GM11168 (cell line): ENCODE measurements at regions not wholly inside any gene's neighbourhood (a gene's known extent, or its start where the extent isn't known, plus 50 kb on each side); places are given as distances from the start of the nearest gene placed in this dataset.
"Not testable (repeated sequence)": the region's sequence is repeated elsewhere in the genome, so short reads cannot be mapped to it uniquely, and the experiment has no call there.

Source experiments
- in situ Hi-C: fragments of 300-500 bp; cut with MboI; formaldehyde crosslinking; loops from one replicate; pipeline ENCODE4 v1.12.0; 2022; ENCODE audit warnings: low sequenced_read_pairs; ENCODE audit not compliant: unreplicated experiment

DNA sequence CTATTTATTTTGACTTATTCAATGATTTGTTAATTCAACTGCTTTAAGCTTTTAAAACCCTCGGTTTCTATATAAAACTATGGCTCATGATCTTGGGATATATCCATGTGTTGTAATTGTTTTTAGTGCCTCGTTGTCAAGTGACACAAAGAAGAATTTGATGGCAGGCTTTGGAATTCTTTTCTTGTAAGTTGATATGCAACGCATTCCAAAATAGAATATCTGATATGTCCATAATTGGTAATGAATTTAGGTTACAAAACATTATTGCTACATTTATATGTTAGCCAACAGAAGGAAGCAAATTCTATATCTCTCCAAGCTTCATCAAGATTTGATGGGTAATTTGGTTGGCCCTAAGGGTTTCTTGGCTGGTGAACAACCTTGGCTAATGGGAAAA is 220.4 kb upstream of the RIMS1 start:
- in situ Hi-C loops, result no loop called here

DNA sequence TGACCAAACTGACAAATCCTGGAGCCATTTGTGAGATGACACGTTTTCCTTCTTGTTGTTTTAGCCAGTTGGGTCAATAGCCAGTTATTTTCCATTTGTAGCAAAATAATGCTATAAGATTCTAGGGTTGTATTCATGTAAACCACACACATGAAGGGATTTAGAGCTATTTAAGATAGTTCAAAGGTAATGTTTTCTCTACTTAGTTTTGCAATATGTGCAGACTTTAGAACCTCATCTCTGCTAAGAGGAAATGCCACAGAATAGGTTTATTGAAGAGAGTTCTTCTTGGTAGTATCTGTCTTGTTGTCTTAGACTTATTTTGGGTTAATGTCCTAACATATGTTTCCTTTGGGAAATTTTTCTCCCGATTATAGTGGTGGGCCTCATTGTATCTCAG is 213.5 kb upstream of the RIMS1 start:
- in situ Hi-C loops, result no loop called here

DNA sequence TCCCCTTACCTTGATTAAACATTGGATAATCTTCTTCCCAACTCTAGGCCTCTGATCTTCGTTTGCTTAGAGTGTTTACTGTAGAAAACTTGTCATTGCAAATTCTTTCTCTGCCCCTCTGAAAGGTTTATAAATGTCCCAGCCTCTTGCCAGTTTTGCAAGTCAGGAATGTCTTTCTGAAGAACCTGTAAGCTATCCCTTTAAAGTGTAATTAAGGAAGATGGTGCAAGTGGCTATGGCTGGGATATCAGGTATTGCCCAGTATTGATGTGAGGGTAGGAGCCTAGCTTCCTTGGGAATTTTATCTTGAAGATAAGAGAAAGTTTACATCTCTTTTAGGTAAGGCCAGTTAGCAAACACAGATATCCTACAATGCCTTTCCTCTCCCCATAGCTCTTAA is 211.0 kb upstream of the RIMS1 start:
- in situ Hi-C loops, result no loop called here

DNA sequence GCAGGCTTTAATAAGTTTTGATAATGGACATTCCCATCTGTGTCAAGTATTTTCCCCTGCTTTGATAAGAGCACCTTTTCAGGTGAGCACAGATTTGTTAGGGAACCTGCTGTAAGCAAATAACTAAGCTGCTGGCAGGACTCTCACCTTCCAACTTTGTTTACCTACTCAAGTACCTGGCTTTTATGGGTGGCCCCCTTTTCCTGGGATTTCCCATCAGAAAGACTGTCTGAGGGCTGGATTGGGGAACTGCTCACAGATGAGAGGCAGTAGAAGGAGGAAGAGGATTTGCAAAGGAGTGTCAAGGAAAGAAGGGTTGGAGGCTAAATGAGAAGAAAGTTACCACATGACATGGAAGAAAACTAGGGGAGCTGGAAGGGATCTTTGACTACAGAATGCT is 210.1 kb upstream of the RIMS1 start:
- in situ Hi-C loops, result no loop called here

DNA sequence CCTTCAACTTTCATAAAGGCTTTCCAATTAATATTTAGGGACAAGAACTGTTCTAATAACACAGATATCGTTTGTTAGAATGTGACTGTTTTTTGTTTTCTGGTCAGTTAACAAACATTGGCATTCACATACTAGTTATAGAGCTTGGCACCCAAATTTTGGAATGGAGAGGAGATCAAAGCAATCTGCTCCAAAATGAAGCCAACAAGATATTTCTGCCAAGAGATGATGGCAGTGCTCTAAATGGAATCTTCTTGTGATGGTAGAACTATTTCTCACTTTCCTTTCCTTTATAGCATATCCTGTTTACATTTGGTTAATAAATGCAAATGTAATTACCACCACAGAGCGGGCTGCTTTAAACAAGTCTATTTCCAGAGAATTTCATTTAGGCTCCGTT is 208.3 kb upstream of the RIMS1 start:
- in situ Hi-C loops, result no loop called here

DNA sequence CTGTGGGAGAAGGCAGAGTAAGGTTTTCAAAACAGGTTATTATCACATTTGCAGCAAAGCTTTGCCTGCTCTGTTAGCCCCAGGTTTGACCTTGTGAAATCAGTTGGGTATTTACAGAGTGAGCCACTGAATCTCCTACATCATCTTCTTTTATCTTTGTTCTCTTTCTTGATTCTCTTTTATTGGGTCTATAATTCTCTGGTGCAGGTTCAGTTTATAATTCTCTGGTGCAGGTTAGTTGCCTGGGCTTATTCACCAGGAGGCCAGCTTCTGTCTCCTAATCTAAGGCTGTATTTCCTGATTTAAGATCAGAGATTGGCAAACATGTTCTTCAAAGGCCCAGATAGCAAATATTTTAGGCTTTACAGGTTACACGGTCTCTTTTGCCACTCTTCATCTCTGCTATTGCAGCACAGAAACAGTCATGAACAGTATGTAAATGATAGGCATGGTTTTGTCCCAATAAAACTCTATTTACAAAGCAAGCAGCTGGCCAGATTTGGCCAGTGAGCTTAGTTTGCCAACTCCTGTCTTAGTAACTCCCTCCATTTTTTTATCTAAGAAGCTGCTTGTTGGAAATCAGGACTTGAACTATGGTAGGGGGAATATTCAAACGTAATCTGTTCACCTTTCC is 205.0 kb upstream of the RIMS1 start:
- in situ Hi-C loops, result no loop called here

DNA sequence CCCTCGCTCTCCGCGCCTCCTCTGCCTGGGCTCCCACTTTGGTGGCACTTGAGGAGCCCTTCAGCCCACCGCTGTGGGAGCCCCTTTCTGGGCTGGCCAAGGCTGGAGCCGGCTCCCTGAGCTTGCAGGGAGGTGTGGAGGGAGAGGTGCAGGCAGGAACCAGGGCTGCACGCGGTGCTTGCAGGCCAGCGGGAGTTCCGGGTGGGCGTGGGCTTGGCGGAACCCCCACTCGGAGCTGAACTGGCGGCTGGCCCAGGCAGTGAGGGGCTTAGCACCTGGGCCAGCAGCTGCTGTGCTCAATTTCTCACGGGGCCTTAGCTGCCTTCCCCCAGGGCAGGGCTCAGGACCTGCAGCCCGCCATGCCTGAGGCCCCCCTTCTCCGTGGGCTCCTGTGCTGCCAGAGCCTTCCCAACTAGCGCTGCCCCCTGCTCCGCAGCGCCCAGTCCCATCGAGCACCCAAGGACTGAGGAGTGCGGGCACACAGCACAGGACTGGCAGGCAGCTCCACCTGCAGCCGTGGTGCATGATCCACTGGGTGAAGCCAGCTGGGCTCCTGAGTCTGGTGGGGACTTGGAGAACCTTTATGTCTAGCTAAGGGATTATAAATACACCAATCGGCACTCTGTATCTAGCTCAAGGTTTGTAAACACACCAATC is 200.2 kb upstream of the RIMS1 start:
- in situ Hi-C loops, result not testable (repeated sequence)

DNA sequence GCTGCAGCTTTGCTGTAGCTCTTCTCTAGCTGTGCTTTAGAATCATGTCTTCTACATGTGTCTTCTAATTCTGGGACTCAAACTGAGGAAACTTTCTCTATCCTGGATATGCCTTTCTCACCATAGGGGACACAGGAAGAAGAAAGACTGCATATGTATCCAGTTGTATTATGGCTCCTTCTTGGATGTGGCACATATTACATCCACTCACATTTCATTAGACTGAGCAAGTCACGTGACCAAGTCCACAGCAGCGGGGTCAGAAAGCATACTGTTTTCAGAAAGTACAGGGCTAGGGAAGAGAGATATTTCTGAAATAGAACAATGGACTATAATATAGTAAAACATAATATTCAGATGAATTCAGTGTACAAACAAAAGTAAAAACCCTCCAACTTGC is 187.6 kb upstream of the RIMS1 start:
- in situ Hi-C loops, result no loop called here

DNA sequence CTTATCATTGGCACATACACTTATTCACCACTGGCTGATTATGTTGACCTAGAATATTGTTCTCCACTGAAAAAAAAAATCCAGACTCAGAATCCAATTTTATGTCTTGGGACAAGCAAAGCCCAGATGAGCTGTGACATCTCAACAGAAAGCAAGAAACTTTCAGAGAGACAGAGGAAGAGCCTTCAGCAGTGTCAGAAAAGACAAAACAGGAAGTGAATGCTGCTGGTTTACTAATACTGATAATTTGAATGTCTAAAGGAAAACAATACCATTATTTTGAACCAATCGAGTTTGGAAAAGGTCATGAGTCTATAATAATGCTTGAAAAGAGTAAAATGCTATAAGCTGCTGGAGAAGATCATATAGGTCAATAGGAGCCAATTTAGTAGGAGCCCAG is 179.8 kb upstream of the RIMS1 start:
- in situ Hi-C loops, result no loop called here

DNA sequence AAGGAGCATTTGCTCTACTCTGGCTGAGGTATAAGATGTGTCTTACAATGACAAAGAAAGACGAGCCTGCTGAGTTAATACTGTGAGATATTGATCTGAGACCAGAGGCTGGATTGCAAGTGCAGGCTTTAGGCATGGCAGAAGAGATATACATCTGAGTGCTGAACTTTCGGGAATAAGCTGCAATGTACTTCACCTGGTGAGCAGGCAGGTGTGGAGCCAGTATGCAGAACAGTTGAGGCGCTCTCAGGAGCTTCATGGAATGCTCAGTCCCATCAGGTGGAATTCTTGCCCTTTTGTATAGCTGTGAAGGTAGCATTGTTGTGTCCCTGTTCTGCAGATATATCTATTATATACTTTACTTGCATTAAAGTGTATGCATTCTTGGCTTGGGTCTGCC is 179.3 kb upstream of the RIMS1 start:
- in situ Hi-C loops, result no loop called here

DNA sequence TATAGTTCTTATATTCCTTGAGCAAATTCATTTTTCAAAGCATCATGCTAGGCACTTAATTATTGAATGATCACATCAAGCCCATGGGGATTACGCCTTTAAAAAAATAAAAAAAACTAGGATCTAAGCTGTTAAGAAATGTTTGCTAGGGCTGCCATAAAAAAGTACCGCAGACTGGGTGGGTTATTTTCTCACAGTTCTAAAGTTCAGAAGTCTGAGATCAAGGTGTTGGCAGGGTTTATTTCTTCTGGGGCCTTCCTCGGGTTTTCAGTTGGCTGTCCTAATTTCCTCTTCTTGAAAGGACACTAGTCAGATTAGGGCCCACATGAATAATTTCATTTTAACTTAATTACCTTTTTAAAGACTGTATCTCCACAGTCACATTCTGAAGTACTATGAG is 165.6 kb upstream of the RIMS1 start:
- in situ Hi-C loops, result no loop called here

DNA sequence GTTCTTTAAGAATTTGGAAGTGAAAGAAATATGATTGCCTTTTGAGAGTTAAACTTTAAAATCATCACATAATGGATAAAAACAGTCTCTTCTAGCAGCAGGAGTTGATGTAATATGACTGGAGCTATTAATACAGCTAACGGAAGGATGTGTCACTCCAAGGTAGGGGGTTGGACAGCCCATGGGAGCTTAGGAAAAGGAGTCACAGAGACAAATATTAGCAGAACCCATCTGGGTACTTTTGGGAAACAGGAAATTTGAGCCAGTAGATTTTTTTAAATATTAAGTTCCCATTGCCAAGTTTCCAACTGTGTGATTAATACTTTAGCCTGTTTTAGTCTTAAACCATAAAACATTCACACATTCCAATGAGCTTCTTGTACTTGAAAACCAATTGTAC is 164.7 kb upstream of the RIMS1 start:
- in situ Hi-C loops, result no loop called here

DNA sequence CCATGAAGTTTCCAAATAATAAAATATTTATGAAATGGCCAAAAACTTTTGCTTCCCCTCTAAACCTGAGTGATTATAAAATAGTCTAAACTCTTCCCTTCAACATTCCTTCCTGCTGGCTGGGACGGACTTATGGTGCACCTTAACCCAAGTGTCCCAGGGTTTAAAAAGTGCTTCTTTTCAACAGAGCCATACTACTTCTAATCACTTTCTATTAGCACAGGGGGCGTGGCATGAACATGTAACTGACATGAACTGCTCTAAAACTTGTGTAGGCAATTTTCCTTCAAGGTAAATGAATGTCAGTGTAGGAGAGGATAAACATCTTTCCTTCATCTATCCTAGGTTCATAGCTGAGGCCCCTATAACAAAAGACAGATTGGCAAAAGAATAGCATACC is 163.6 kb upstream of the RIMS1 start:
- in situ Hi-C loops, result no loop called here

DNA sequence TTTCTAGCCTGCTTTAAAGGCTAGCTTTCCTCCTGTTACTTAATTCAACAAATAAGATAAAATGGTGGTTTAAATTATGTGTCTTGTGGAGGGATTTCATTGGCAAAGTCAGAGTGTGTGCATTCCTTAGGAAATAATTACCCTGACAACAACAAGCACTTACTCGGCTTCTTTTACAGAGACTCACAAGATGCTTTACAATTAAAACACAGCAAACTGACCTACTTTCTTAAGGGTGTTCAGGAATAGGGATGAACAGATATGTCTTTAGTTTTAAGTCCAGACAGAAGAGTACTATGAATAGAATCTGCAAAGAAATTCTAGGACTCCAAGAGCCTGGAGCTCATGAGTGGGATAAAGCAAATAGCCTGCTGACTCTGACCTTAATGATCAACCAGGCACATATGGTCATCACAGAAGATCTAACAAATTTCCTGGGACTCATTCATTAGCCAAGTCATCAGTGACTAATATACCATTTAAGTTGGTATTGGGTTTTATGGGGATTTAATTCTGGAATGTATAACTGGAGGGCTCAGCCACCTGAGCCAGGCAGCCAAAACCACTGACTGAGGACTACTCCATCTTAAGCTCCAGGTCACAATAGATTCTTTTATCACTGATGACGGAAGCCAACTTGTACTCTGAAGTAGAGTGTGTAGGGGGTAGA is 161.8 kb upstream of the RIMS1 start:
- in situ Hi-C loops, result no loop called here

DNA sequence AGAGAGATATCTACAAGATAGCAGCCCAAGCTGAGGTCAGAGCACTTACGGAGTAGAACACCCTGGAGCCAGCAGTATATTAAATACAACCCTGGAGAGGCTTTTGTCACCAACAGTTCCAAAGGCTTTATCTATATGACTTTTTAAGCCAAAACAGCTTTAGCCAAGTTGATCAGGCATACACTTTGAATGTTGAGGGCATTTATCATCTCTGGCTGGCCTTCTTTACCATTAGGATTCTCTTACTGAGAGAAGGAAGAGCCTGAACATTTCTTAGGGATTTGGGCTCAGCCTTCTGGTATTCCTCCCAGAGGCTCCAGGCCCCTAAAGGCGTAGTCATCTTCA is 161.3 kb upstream of the RIMS1 start:
- in situ Hi-C loops, result no loop called here

DNA sequence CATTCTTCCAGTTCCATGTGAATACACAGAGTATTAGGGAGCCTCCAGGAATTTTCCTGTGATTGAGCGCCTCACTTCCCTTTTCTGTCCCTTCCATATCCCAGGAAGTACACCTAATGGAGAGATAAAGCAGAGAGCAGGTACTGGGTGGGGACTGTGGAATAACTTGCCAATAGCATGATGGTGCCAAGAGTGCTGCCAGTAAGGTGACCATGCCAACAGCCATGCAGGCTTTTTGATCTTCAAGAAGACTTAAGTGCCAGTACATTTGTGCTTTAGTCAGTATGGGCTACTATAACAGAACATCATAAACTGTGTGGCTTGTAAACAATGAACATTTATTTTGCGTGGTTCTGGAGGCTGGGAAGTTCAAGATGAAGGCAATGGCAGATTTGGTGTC is 160.2 kb upstream of the RIMS1 start:
- in situ Hi-C loops, result no loop called here

DNA sequence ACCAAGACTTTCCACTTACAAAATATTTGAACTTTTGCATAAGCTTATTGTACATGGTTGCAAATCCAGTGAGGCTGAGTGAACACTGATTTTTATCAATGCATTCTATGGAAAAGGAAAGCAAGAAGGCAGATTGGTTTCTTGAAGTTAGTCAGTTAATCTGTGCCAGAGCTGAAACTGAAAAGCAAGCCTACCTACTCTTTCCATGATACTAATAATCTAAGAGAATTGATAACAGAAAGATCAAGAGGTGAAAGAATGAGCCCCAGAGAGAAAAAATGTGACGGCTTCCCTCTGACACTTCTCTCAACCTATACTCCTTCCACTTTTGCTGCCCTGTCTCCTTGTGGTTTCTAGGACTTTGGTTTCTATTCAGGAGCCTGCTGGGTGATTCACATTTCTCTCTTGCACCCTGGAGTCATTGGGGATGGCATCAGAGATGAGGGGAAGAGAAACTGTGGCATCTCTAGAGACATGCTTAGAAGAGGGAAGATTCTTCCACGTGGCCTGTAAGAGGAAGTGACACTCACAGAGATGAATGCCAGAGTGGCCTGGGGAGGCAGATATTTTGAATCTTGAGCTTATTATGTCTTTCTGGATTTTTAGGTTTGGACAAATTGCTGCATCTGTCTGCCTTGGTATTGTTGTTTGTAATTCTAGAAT is 158.6 kb upstream of the RIMS1 start:
- in situ Hi-C loops, result no loop called here

DNA sequence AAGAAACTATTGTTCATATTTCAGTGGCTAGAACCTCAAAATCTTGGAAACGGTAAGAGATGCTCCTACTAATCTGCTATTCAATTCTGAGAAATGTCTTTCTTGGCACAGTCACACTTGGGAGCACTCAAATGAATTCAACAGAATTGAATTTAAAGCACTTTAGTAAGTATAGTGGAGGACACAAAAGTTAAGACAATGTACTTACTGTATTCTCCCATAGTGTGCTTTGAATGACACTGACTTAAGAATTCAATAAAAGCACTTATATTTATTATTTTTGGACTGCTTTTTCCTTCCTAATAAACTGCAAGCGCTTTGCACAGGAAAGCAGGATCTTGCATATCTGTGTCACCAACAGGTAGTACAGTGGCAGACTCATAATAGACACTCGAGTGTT is 156.1 kb upstream of the RIMS1 start:
- in situ Hi-C loops, result no loop called here

DNA sequence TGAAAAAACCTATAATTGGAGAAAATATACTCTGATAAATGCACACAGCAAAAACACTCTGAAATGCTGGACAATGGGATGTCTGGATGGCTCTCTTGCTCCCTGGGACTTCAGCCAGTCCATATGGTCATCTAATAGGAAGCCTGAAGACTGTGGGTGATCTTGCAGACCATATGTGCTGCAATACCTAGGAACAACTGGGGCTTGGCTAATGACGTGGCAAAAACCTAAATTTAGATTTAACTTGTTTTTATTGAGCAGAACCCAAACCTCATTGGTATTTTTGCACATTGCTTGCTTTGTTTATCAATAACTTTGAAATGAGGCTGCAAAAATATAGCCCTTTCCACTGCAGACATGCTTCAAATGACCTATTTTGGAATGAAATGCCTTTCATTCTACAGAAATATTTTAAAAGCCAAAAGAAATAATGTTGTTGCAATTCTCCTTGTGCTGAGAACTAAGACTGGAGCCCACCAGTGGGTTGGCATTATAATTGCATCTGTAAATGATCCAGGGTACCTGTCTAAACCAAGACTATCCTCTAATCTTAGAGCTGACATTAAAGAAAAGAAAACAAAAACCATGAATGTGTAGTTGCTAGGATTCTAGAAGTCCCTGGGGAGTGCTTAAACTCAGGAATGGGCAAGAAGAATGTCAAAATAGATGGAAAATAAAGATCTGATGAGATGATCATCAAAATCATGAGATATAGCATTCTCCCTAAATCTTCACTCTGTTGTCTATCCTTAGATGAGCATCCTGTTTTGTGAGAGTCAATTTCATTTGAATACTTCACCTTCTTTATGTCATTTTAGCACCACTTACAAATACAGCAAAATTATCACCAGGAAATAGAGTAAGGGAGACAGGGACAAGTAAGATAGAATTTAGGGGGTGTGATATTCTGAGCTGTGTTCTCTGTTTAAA is 152.1 kb upstream of the RIMS1 start:
- in situ Hi-C loops, result no loop called here

DNA sequence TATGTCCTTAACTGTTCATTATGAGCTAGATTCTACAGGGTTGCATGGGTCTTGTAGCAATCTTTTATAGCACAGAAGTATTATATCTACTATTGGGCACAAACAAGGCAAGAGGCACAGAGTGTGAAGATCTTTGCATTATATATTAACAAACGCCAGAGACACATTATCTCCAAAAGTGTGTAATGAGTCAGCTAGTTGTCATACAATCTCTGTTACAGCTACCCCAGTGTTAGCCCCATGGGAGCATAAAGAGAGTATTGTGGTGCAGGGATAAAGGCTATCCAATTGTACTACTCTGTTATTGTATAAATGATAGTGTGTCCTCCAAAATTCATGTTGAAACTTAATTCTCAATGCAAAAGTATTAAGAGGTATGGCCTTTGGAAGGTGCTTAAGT is 148.4 kb upstream of the RIMS1 start:
- in situ Hi-C loops, result no loop called here
